Mammary epithelial cell (primary cell): ENCODE measurements at regions not wholly inside any gene's neighbourhood (a gene's known extent, or its start where the extent isn't known, plus 50 kb on each side); places are given as distances from the start of the nearest gene placed in this dataset.

Source experiments
- EZH2 ChIP-seq: IDR thresholded peaks from 2 replicates; pipeline ENCODE4 v1.6.1; 2012; ENCODE audit warnings: low read length, inconsistent platforms, borderline replicate concordance
- TF ChIP-seq, protein P1 (sequence below), 2 donors: IDR thresholded peaks in 1 of 2; conservative IDR thresholded peaks in 1 of 2; 2 replicates each; pipeline ENCODE4 v1.5.1; 2011 to 2012; ENCODE audit warnings: inconsistent platforms in 2 of 2, low read length in 2 of 2, mild to moderate bottlenecking in 2 of 2, control low read depth in 1 of 2, low read depth in 1 of 2; ENCODE audit not compliant: insufficient read depth in 1 of 2; ENCODE audit errors: extremely low read depth in 1 of 2

DNA sequence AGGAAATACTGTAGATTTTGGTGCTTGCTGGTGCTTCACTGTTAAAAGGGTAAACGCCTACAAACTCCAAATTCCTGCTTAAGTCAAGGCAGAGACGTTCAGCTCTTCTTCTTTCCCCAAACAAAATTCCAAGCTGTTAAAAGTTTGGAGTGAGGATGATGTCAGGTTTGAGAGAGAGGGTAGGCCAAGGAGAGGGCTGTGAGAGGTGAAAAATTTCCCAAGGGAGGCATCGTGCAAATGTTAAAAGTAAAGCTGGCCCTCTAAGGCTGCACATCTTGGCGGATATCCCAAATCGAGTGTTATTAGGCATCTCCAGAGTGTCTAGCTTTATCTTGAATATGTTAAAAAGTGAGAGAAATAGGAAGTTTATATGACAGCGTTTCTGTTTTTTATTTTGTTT is 651.8 kb downstream of the QKI start:
- TF ChIP-seq, protein P1, sequence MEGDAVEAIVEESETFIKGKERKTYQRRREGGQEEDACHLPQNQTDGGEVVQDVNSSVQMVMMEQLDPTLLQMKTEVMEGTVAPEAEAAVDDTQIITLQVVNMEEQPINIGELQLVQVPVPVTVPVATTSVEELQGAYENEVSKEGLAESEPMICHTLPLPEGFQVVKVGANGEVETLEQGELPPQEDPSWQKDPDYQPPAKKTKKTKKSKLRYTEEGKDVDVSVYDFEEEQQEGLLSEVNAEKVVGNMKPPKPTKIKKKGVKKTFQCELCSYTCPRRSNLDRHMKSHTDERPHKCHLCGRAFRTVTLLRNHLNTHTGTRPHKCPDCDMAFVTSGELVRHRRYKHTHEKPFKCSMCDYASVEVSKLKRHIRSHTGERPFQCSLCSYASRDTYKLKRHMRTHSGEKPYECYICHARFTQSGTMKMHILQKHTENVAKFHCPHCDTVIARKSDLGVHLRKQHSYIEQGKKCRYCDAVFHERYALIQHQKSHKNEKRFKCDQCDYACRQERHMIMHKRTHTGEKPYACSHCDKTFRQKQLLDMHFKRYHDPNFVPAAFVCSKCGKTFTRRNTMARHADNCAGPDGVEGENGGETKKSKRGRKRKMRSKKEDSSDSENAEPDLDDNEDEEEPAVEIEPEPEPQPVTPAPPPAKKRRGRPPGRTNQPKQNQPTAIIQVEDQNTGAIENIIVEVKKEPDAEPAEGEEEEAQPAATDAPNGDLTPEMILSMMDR (conservative IDR thresholded peaks at IDR 0.05 in 1 of 2, IDR thresholded peaks at IDR 0.05 in 1 of 2; ENCODE audit: extremely low read depth in 1 of 2, insufficient read depth in 1 of 2, low read depth in 1 of 2, low read length in 2 of 2), result no peak
- no peak for TF ChIP-seq EZH2
